Fibroblast of the aortic adventitia (primary cell): ENCODE measurements at regions not wholly inside any gene's neighbourhood (a gene's known extent, or its start where the extent isn't known, plus 50 kb on each side); places are given as distances from the start of the nearest gene placed in this dataset.

Experiments
- DNase-seq: peaks from one replicate; pipeline ENCODE4 v3.0.0-alpha.2; 2010; ENCODE audit warnings: low read depth
- H3K4me3 ChIP-seq: 2 replicates; pipeline ENCODE4 v1.5.1; 2011; ENCODE audit warnings: low read depth, mild to moderate bottlenecking, control low read depth, low read length, moderate library complexity
- CTCF ChIP-seq: IDR thresholded peaks from 2 replicates; pipeline ENCODE4 v1.5.1; 2011; ENCODE audit warnings: mild to moderate bottlenecking, low read length, control low read depth, inconsistent platforms; ENCODE audit not compliant: insufficient read depth

- TF ChIP-seq CTCF = no peak
- no peak overlapping the region for H3K4me3 ChIP-seq
- DNase-seq = peak; percentile 39
These were observed 204.2 kb downstream of the CYP26B1 start for GRCh38 chr2:71943238-71944182.

DNA sequence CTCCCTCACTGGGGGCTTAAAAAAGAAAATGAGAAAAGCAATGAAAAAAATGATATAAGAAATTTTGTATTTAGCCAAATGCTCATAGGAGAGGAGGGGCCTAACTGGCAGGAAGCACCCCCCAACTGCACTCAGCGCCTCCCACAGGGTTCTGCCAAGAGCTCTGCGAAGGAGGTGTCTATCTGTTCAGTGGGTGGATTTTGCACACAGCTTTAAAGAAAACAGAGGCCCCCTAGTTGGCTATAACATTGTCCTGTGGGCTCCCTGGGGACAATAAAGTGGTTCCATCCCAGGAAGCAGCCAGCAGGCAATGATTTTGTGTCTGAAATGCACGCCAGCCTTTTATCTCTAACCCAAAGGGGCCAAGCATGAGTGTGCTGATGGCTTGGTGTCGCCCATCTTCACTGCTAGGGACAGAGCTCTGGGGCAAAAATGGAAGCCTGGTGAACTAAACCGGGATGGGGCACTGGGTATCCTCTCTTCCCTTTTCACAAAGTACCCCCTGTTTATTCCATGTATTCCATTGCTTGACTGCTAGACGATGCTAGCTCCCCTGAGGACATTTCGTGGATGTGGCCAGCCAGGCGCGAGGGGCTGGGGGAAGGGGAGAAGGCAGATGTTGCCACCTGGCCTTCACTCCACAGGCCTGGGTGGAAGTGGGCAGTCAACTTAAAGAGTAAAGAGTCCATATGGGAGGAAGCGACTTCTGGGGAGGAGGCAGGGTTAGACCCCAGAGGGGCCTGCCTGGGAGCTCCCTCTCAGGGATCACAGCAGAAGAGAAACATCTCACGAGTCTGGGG is 205.7 kb downstream of the CYP26B1 start:
- TF ChIP-seq CTCF = no peak
- DNase-seq = no peak
- H3K4me3 ChIP-seq = no peak overlapping the region

GRCh38 chr2:71940695-71941094 is 207.0 kb downstream of the CYP26B1 start:
- H3K4me3 ChIP-seq = no peak overlapping the region
- DNase-seq = no peak
- TF ChIP-seq CTCF = no peak

DNA sequence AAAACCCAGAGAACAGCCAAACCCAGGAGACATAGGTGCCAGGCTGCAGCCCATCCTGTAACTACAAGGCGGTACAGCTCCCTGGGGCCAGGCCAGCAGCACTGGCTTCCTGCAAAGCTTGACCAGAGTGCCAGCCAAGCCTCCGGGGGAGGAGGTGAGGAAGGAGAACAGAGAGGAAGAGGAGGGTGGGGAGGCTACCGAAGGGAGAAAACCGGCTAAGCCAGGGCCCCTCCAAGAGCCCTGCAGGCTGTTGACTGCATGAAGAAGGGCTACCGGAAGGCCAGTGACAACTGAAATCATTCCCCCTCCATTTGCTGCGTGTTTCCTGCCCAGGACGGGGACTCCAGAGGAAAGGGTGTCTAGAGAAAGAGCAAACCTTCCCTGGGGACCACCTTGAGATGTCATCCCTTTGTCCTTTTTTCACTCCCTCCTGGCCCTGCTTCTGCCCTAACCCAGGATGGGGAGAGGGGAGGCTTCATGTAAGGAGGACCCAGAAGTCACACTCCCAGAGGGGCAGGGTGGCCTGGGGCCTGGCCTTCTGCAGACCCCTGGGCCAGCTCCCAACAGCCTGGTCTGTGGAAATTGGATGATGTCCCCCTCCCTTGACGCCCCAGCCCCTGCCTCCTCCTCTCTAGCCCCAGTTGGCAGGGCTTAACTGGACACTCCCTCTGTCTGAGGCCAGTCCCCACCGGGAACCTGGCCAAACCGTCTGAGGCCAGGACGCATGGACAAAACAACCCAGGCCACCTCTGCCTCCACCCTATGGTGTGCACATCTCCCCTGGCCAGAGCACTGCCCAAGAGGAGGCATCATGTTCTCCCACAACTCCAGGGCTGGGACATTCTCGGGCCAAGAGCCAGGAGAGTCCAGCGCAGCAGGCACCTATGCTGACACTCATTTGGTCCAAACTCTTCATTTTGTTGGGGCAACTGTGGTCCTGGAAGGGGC is 207.8 kb downstream of the CYP26B1 start:
- TF ChIP-seq CTCF = no peak
- H3K4me3 ChIP-seq = no peak overlapping the region
- no peak for DNase-seq

DNA sequence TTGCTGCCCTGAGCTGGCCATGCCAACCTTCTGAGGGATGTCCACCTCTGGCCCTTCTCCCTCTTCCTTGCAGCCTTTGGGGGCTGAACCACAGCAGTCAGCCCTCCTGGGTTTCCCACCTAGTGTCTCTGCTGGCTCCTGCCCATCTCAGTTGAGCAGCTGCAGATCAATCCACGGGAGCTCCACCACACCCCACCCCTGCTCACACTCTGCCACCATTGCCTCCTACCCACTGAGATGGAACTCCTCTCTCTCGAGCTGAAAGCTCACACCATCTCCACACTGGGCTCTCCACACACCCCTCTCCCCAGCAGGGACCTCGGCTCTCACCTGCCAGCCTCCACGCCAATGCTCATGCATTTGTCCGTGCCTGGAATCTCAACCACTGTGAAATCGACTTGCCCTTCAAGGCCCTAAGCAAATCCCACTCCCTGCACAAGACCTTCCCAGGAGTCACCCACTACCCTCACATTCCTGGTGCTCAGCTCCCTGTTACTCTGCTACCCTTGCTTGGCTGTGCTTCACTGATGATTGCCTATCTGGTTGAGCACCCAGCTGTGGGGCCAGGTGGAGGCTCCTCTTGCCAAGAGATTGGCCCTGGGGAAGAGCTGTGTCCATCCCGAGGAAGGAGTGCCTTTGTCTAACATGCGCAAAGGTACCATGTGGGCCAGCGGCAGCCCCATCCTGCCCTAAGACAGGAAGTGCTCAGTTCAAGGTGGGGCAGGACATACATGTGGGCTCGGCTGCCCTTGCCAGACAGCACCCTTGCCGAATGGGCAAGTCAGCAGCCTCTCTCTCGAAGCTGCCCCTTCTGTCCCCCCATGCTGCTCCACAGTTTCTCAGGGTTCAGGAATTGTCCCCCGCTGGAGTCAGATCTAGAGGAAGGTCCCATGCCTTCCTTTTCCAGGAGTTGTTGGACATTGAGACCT is 208.7 kb downstream of the CYP26B1 start:
- no peak for TF ChIP-seq CTCF
- DNase-seq = no peak

More for the DNA sequence above, 208.7 kb downstream of the CYP26B1 start:
- H3K4me3 ChIP-seq = no peak overlapping the region
